ENCODE measurements at regions not wholly inside any gene's neighbourhood (a gene's known extent, or its start where the extent isn't known, plus 50 kb on each side); places are given as distances from the start of the nearest gene placed in this dataset.

DNA sequence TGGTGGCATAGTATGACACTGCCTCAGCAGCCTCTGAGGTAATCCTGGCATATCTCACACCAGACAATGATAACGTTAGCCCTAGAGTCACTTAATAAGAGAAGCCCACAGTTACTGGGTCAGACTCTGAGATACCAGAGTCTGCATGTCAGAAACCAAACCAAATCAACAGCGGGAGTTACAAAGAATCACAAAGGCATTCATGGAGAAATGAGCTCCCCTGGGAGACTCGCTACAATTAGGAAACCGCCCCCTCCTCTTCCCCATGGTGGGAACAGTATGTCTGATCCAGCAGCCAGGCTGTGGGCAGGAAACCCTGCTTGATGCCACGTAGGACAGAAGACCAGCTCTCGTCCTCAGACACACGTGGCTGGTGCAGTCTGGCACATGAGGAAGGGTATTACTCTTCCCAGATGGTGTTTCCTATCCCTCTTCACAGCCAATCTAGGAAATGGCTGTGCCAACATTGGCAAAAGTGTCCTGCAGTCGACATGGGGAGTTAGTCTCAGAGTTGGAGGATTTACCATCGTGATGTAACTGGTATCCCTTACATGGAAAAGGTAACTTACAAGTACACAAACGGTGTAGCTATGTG, 485.4 kb downstream of the ZNF608 start:
- Histone ChIP-seq H3K4me3 (no peak overlapping the region), H3K27ac (no peak overlapping the region), H3K4me1 (replicated peaks in 1 of 2) (peaks cover 30 to 31% of the 10 kb centered on the region in 2 donors)
- in situ Hi-C loops (cut with MboI; ENCODE audit: low pct_unique_long_range_greater_than_20kb in 2 of 9, low sequenced_read_pairs in 9 of 9, unreplicated experiment in 9 of 9), result no loop called here
- ATAC-seq (replicated peaks in 6 of 8), result no peak
- 50 to 100% (median 82%) methylated on average over 1 to 6 of the region's 10 CpGs; no CpG with 5 or more reads in 2 of the 10 experiments for WGBS, 10 experiments

GRCh38 chr5:124259017-124259416, 487.4 kb downstream of the ZNF608 start:
- in situ Hi-C loops (cut with MboI; ENCODE audit: low pct_unique_long_range_greater_than_20kb in 2 of 9, low sequenced_read_pairs in 9 of 9, unreplicated experiment in 9 of 9), result no loop called here
- H3K27ac ChIP-seq, result no peak overlapping the region
- ATAC-seq (replicated peaks in 6 of 8), result no peak
- peaks cover 25 to 26% of the 10 kb centered on the region in 2 donors for H3K4me1 ChIP-seq (replicated peaks in 1 of 2)
- WGBS, 10 experiments, result 63 to 91% (median 83%) methylated on average over 1 to 4 of the region's 4 CpGs; no CpG with 5 or more reads in 1 of the 10 experiments
- no peak overlapping the region for H3K4me3 ChIP-seq

GRCh38 chr5:124257048-124257447, 489.4 kb downstream of the ZNF608 start:
- no peak overlapping the region for H3K4me3 ChIP-seq
- no peak for ATAC-seq (replicated peaks in 6 of 8)
- WGBS, 10 experiments, result 67 to 100% (median 100%) methylated on average over 1 to 3 of the region's 8 CpGs; no CpG with 5 or more reads in 4 of the 10 experiments
- in situ Hi-C loops (cut with MboI; ENCODE audit: low pct_unique_long_range_greater_than_20kb in 2 of 9, low sequenced_read_pairs in 9 of 9, unreplicated experiment in 9 of 9), result no loop called here
- peaks cover 10 to 18% of the 10 kb centered on the region in 2 donors for H3K4me1 ChIP-seq (replicated peaks in 1 of 2)
- no peak overlapping the region for H3K27ac ChIP-seq

- in situ Hi-C loops (cut with MboI; ENCODE audit: low pct_unique_long_range_greater_than_20kb in 2 of 9, low sequenced_read_pairs in 9 of 9, unreplicated experiment in 9 of 9), result no loop called here
- no peak overlapping the region for H3K4me3 ChIP-seq
- no peak for ATAC-seq (replicated peaks in 6 of 8)
- WGBS, 10 experiments, result 5 to 100% (median 75%) methylated on average over 1 to 11 of the region's 11 CpGs; no CpG with 5 or more reads in 2 of the 10 experiments
- peaks cover 9 to 16% of the 10 kb centered on the region in 2 donors for H3K4me1 ChIP-seq (replicated peaks in 1 of 2)
- no peak overlapping the region for H3K27ac ChIP-seq
Observed at GRCh38 chr5:124253203-124253810, 493.1 kb downstream of the ZNF608 start.

DNA sequence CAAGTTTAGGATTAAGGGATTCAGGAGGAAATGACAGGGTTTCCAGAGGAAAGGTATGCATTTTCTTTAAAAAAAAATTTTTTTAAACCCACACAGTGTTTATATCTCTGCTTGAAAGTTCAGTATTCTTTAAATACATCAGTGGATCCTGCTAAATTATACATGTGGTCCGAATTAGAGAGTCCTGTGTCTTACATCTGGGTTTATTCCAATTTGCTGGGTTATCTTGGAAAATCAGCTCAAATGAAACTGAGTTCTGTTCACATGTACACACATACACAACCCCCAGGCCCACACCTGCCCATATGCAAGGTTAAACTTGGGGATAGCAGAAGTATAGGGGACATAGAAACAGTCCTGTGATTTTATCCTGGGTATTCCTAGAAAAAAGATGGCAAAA, 493.7 kb downstream of the ZNF608 start:
- peaks cover 9 to 16% of the 10 kb centered on the region in 2 donors for H3K4me1 ChIP-seq (replicated peaks in 1 of 2)
- no peak overlapping the region for H3K4me3 ChIP-seq
- no peak for ATAC-seq (replicated peaks in 6 of 8)
- in situ Hi-C loops (cut with MboI; ENCODE audit: low pct_unique_long_range_greater_than_20kb in 2 of 9, low sequenced_read_pairs in 9 of 9, unreplicated experiment in 9 of 9), result no loop called here
- no peak overlapping the region for H3K27ac ChIP-seq
- WGBS, 10 experiments, result 0 to 100% (median 0%) methylated on average over 1 of the region's 1 CpG; no CpG with 5 or more reads in 7 of the 10 experiments

DNA sequence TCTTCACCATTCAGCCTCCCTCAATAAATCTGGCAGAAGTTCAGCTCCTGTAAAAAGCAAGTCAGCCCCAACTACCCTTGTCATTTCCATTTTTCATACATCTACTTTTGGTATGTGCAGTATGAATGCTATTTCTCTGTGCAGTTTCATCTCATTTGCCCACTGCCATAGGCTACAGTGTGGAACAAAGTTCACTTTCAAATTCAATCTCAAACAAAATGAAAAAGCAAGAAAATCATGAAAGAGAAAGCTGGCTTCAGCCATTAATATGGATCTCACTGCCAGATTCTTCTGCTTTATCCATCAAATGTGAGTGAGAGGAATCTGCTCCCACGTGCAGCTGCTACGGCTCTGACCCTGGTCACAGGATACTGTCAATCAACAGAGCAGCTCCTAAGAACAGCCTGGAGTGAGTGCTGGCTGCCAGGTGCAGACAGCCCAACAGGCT, 494.2 kb downstream of the ZNF608 start:
- peaks cover 9 to 16% of the 10 kb centered on the region in 2 donors for H3K4me1 ChIP-seq (replicated peaks in 1 of 2)
- ATAC-seq (replicated peaks in 6 of 8), result peak in 6 of 8 experiments; percentile 48 to 82 (median 60)
- H3K27ac ChIP-seq, result no peak overlapping the region
- in situ Hi-C loops (cut with MboI; ENCODE audit: low pct_unique_long_range_greater_than_20kb in 2 of 9, low sequenced_read_pairs in 9 of 9, unreplicated experiment in 9 of 9), result no loop called here
- WGBS, 10 experiments, result 0 to 71% (median 37%) methylated on average over 1 to 2 of the region's 2 CpGs; no CpG with 5 or more reads in 3 of the 10 experiments
- H3K4me3 ChIP-seq, result no peak overlapping the region

DNA sequence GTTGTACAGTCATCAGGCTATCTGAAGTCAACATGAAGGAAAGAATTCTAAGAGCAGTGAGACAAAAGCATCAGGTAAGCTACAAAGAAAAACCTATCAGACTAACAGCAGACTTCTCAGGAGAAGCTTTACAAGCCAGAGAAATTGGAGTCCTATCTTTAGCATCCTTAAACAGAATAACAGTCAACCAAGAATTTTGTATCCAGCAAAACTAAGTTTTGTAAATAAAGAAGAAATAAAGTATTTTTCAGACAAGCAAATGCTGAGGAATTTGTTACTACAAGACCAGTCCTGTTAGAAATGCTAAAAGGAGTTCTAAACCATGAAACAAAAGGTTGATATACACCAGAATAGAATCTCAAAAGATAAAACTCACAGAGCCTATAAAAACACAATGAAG, 501.2 kb downstream of the ZNF608 start:
- no peak for ATAC-seq (replicated peaks in 6 of 8)
- Histone ChIP-seq H3K4me1 (replicated peaks in 1 of 2) (no peaks in the 10 kb centered on the region), H3K4me3 (no peak overlapping the region), H3K27ac (no peak overlapping the region)
- in situ Hi-C loops (cut with MboI; ENCODE audit: low pct_unique_long_range_greater_than_20kb in 2 of 9, low sequenced_read_pairs in 9 of 9, unreplicated experiment in 9 of 9), result no loop called here

- 71 to 100% (median 100%) methylated on average over 1 of the region's 1 CpG; no CpG with 5 or more reads in 5 of the 10 experiments for WGBS, 10 experiments
- ATAC-seq (replicated peaks in 6 of 8), result no peak
- in situ Hi-C loops (cut with MboI; ENCODE audit: low pct_unique_long_range_greater_than_20kb in 2 of 9, low sequenced_read_pairs in 9 of 9, unreplicated experiment in 9 of 9), result no loop called here
- Histone ChIP-seq H3K4me3 (no peak overlapping the region), H3K4me1 (replicated peaks in 1 of 2) (peaks cover 18 to 19% of the 10 kb centered on the region in 2 donors), H3K27ac (no peak overlapping the region)
Observed at GRCh38 chr5:124240732-124241131, 505.7 kb downstream of the ZNF608 start.

DNA sequence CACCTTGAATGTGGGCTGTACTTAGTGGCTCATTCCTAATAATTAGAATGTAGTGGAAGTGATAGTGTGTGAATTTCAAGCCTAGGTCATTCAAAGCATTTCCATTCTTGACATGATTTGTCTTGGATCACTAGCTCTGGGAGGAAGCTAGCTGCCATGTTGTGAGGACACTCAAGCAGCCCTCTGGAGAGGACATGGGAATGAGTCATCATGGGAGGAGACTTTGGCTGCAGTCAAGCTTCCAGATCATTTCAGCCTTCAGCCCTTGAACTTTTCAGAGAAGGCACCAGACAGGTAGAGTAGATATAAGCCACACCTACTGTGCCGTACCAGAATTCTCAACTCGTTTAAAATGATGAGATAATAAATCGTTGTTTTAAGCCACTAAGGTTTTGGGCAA, 506.9 kb downstream of the ZNF608 start:
- H3K27ac ChIP-seq, result no peak overlapping the region
- WGBS, 10 experiments, result 75 to 100% (median 87%) methylated on average over 2 to 3 of the region's 3 CpGs; no CpG with 5 or more reads in 2 of the 10 experiments
- ATAC-seq (replicated peaks in 6 of 8), result no peak
- peaks cover 28 to 30% of the 10 kb centered on the region in 2 donors for H3K4me1 ChIP-seq (replicated peaks in 1 of 2)
- in situ Hi-C loops (cut with MboI; ENCODE audit: low pct_unique_long_range_greater_than_20kb in 2 of 9, low sequenced_read_pairs in 9 of 9, unreplicated experiment in 9 of 9), result no loop called here
- H3K4me3 ChIP-seq, result no peak overlapping the region

- in situ Hi-C loops (cut with MboI; ENCODE audit: low pct_unique_long_range_greater_than_20kb in 2 of 9, low sequenced_read_pairs in 9 of 9, unreplicated experiment in 9 of 9), result no loop called here
- WGBS, 10 experiments, result 20 to 100% (median 85%) methylated on average over 1 to 6 of the region's 6 CpGs; no CpG with 5 or more reads in 2 of the 10 experiments
Observed at GRCh38 chr5:124238350-124238749, 508.1 kb downstream of the ZNF608 start.

DNA sequence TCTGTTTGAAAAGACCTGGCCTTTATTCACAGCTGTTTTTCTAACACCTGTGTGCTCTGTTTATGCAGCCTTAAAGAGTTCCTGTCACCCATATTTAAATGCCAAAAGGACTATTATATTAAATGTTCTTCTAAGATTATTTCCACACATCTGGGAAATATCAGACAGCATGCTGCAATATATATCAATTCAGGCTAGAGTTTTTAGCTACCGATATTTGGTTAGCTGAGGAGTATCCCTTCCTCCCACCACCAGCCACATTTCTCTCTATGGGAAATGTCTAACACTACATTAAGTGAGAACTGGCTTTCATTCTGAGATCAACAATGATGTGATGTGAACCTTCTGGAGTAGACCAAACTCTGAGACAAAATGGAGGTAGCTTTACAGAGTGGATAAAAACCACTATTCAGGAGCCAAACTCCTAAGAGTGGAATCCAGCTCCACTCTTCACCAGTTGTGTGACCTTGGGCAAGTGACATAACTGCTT, 509.2 kb downstream of the ZNF608 start:
- Histone ChIP-seq H3K27ac (no peak overlapping the region), H3K4me3 (no peak overlapping the region), H3K4me1 (replicated peaks in 1 of 2) (peaks cover 47 to 52% of the 10 kb centered on the region in 2 donors)
- peak in 1 of 8 experiments; percentile 9 for ATAC-seq (replicated peaks in 6 of 8)
- WGBS, 10 experiments, result 100% methylated on average over 1 of the region's 1 CpG; no CpG with 5 or more reads in 7 of the 10 experiments
- in situ Hi-C loops (cut with MboI; ENCODE audit: low pct_unique_long_range_greater_than_20kb in 2 of 9, low sequenced_read_pairs in 9 of 9, unreplicated experiment in 9 of 9), result no loop called here

More at GRCh38 chr5:124238350-124238749, 508.1 kb downstream of the ZNF608 start:
- Histone ChIP-seq H3K4me1 (replicated peaks in 1 of 2) (peaks cover 39 to 43% of the 10 kb centered on the region in 2 donors), H3K27ac (no peak overlapping the region), H3K4me3 (no peak overlapping the region)
- no peak for ATAC-seq (replicated peaks in 6 of 8)

- in situ Hi-C loops (cut with MboI; ENCODE audit: low pct_unique_long_range_greater_than_20kb in 2 of 9, low sequenced_read_pairs in 9 of 9, unreplicated experiment in 9 of 9), result no loop called here
Observed at GRCh38 chr5:124236361-124237205, 509.9 kb downstream of the ZNF608 start.

DNA sequence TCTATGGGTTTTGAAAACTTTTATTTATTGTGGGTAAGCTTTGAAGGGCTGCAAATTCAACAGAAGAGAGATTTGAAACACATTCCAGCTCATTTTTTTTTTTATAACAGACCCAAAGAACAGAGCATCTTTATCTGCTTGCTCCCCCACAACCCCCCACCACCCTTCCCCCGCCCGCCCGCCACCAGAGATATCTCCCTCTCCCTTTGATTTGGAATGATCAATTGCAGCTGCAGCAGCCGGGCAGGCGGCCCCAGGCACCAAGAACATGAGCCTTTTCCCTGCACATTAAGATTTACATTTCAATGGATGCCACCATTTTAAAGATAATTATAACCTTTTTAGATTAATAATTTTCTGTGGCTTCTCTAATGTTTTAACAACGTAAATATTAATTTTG, 510.9 kb downstream of the ZNF608 start:
- ATAC-seq (replicated peaks in 6 of 8), result no peak
- peaks cover 55 to 61% of the 10 kb centered on the region in 2 donors for H3K4me1 ChIP-seq (replicated peaks in 1 of 2)
- WGBS, 10 experiments, result 0 to 100% (median 29%) methylated on average over 1 to 3 of the region's 6 CpGs; no CpG with 5 or more reads in 5 of the 10 experiments
- in situ Hi-C loops (cut with MboI; ENCODE audit: low pct_unique_long_range_greater_than_20kb in 2 of 9, low sequenced_read_pairs in 9 of 9, unreplicated experiment in 9 of 9), result no loop called here
- H3K27ac ChIP-seq, result no peak overlapping the region
- H3K4me3 ChIP-seq, result no peak overlapping the region

More at GRCh38 chr5:124236361-124237205, 509.9 kb downstream of the ZNF608 start:
- Histone ChIP-seq H3K4me1 (replicated peaks in 1 of 2) (peaks cover 52 to 59% of the 10 kb centered on the region in 2 donors), H3K4me3 (no peak overlapping the region), H3K27ac (no peak overlapping the region)
- peak; percentile 49 to 88 (median 72) for ATAC-seq (replicated peaks in 6 of 8)
- 40 to 91% (median 60%) methylated on average over 1 to 3 of the region's 3 CpGs; no CpG with 5 or more reads in 1 of the 10 experiments for WGBS, 10 experiments

All from motor neuron (in vitro differentiated cells).